Esophagus muscularis mucosa (tissue), 4 donors: ENCODE measurements at regions not wholly inside any gene's neighbourhood (a gene's known extent, or its start where the extent isn't known, plus 50 kb on each side); places are given as distances from the start of the nearest gene placed in this dataset.

Experiments used
- EP300 ChIP-seq: sonication (generic); formaldehyde crosslinking; IDR thresholded peaks from one replicate; pipeline ENCODE4 v1.6.1; 2017; ENCODE audit warnings: antibody characterized with exemption
- POLR2A ChIP-seq: fragments of 450-650 bp; IDR thresholded peaks from one replicate; pipeline ENCODE4 v1.6.1; 2017; ENCODE audit warnings: antibody characterized with exemption, moderate library complexity, mild to moderate bottlenecking, low read depth
- POLR2AphosphoS5 ChIP-seq, 2 donors: sonication (generic); formaldehyde crosslinking; IDR thresholded peaks; one replicate each; pipeline ENCODE4 v1.6.1; 2017; ENCODE audit warnings: antibody characterized with exemption in 2 of 2
- TF ChIP-seq, protein P1 (sequence below), 3 experiments: fragments of 200-600 bp in 2 of 3; fragments of 450-650 bp in 1 of 3; sonication (generic) in 2 of 3; IDR thresholded peaks; one replicate each; pipeline ENCODE4 v1.5.1; 2017 to 2019; ENCODE audit warnings: antibody characterized with exemption in 3 of 3, mild to moderate bottlenecking in 2 of 3, moderate library complexity in 1 of 3

DNA sequence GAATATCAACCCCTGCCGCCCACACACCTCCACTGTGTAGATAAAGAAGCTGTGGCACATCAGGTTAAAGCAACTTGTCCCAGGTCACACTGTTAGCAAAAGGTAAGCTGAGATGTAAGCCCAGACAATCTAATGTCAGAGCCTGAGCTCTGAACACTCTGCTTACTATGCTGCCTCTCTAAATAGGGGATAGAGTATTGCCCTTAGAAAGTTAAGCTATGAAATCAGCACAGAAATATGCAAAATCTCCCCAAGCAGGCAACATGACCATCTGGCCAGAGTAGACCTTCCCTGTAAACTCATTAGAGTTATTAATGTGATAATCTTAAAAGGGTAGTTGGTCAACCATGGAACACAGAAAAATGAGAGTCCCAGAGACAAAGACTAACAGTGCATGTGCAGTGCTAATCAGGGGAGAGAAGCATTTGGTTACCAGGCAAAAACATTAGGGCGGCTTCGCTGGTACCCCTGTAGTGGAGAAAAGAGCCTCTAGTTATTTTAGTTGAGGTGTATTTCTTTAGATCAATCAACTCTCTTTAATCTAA is 171.0 kb downstream of the BTG1 start:
- TF ChIP-seq, protein P1, sequence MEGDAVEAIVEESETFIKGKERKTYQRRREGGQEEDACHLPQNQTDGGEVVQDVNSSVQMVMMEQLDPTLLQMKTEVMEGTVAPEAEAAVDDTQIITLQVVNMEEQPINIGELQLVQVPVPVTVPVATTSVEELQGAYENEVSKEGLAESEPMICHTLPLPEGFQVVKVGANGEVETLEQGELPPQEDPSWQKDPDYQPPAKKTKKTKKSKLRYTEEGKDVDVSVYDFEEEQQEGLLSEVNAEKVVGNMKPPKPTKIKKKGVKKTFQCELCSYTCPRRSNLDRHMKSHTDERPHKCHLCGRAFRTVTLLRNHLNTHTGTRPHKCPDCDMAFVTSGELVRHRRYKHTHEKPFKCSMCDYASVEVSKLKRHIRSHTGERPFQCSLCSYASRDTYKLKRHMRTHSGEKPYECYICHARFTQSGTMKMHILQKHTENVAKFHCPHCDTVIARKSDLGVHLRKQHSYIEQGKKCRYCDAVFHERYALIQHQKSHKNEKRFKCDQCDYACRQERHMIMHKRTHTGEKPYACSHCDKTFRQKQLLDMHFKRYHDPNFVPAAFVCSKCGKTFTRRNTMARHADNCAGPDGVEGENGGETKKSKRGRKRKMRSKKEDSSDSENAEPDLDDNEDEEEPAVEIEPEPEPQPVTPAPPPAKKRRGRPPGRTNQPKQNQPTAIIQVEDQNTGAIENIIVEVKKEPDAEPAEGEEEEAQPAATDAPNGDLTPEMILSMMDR (IDR thresholded peaks at IDR 0.05) = no peak
- TF ChIP-seq POLR2AphosphoS5 (IDR thresholded peaks at IDR 0.05) (no peak), POLR2A (no peak), EP300 (no peak)
